ENCODE measurements at regions not wholly inside any gene's neighbourhood (a gene's known extent, or its start where the extent isn't known, plus 50 kb on each side); places are given as distances from the start of the nearest gene placed in this dataset.

- H3K9me3 ChIP-seq (ENCODE audit: severe bottlenecking) = no peaks in the 10 kb centered on the region
- ATAC-seq (ENCODE audit: low read depth) (0 out of 3 replicates have a peak, but pooled peaks have one; percentile 10), DNase-seq (ENCODE audit: low spot score) (peak; percentile 75)
- H3K36me3 ChIP-seq (ENCODE audit: low read depth) = no peaks in the 10 kb centered on the region
- H3K27ac ChIP-seq (ENCODE audit: poor library complexity, severe bottlenecking) = no peak overlapping the region
- no peak for TF ChIP-seq CTCF (IDR thresholded peaks at IDR 0.05; ENCODE audit: poor library complexity, severe bottlenecking)
- H3K4me1 ChIP-seq (ENCODE audit: insufficient read depth, poor library complexity, severe bottlenecking) = no peaks in the 10 kb centered on the region
- no peak overlapping the region for H3K4me3 ChIP-seq (ENCODE audit: severe bottlenecking)
- H3K27me3 ChIP-seq (ENCODE audit: insufficient read depth, poor library complexity, severe bottlenecking) = no peaks in the 10 kb centered on the region
Observed at GRCh38 chr20:30598460-30599230, 658.8 kb upstream of the DEFB115 start.

GRCh38 chr20:30599990-30600389, 657.5 kb upstream of the DEFB115 start:
- Histone ChIP-seq H3K36me3 (ENCODE audit: low read depth) (no peaks in the 10 kb centered on the region), H3K27me3 (ENCODE audit: insufficient read depth, poor library complexity, severe bottlenecking) (no peaks in the 10 kb centered on the region), H3K4me3 (ENCODE audit: severe bottlenecking) (no peak overlapping the region), H3K9me3 (ENCODE audit: severe bottlenecking) (no peaks in the 10 kb centered on the region), H3K27ac (ENCODE audit: poor library complexity, severe bottlenecking) (no peak overlapping the region), H3K4me1 (ENCODE audit: insufficient read depth, poor library complexity, severe bottlenecking) (no peaks in the 10 kb centered on the region)
- ATAC-seq (ENCODE audit: low read depth) = no peak
- no peak for TF ChIP-seq CTCF (IDR thresholded peaks at IDR 0.05; ENCODE audit: poor library complexity, severe bottlenecking)
- DNase-seq (ENCODE audit: low spot score) = peak; percentile 66

GRCh38 chr20:30601974-30602373, 655.5 kb upstream of the DEFB115 start:
- Histone ChIP-seq H3K27me3 (ENCODE audit: insufficient read depth, poor library complexity, severe bottlenecking) (no peaks in the 10 kb centered on the region), H3K9me3 (ENCODE audit: severe bottlenecking) (no peaks in the 10 kb centered on the region), H3K4me1 (ENCODE audit: insufficient read depth, poor library complexity, severe bottlenecking) (no peaks in the 10 kb centered on the region), H3K36me3 (ENCODE audit: low read depth) (no peaks in the 10 kb centered on the region), H3K27ac (ENCODE audit: poor library complexity, severe bottlenecking) (no peak overlapping the region), H3K4me3 (ENCODE audit: severe bottlenecking) (no peak overlapping the region)
- no peak for DNase-seq (ENCODE audit: low spot score)
- no peak for ATAC-seq (ENCODE audit: low read depth)
- no peak for TF ChIP-seq CTCF (IDR thresholded peaks at IDR 0.05; ENCODE audit: poor library complexity, severe bottlenecking)

- H3K9me3 ChIP-seq (ENCODE audit: severe bottlenecking) = no peaks in the 10 kb centered on the region
- H3K27me3 ChIP-seq (ENCODE audit: insufficient read depth, poor library complexity, severe bottlenecking) = no peaks in the 10 kb centered on the region
- TF ChIP-seq CTCF (IDR thresholded peaks at IDR 0.05; ENCODE audit: poor library complexity, severe bottlenecking) = no peak
- H3K4me1 ChIP-seq (ENCODE audit: insufficient read depth, poor library complexity, severe bottlenecking) = no peaks in the 10 kb centered on the region
- H3K4me3 ChIP-seq (ENCODE audit: severe bottlenecking) = no peak overlapping the region
- no peak overlapping the region for H3K27ac ChIP-seq (ENCODE audit: poor library complexity, severe bottlenecking)
- DNase-seq (ENCODE audit: low spot score) (no peak), ATAC-seq (ENCODE audit: low read depth) (no peak)
- H3K36me3 ChIP-seq (ENCODE audit: low read depth) = no peaks in the 10 kb centered on the region
Observed at GRCh38 chr20:30602424-30602823, 655.0 kb upstream of the DEFB115 start.

- H3K4me3 ChIP-seq (ENCODE audit: severe bottlenecking) = no peak overlapping the region
- H3K9me3 ChIP-seq (ENCODE audit: severe bottlenecking) = no peaks in the 10 kb centered on the region
- H3K27ac ChIP-seq (ENCODE audit: poor library complexity, severe bottlenecking) = no peak overlapping the region
- TF ChIP-seq CTCF (IDR thresholded peaks at IDR 0.05; ENCODE audit: poor library complexity, severe bottlenecking) = no peak
- no peaks in the 10 kb centered on the region for H3K36me3 ChIP-seq (ENCODE audit: low read depth)
- no peak for ATAC-seq (ENCODE audit: low read depth)
- DNase-seq (ENCODE audit: low spot score) = no peak
- H3K4me1 ChIP-seq (ENCODE audit: insufficient read depth, poor library complexity, severe bottlenecking) = no peaks in the 10 kb centered on the region
- no peaks in the 10 kb centered on the region for H3K27me3 ChIP-seq (ENCODE audit: insufficient read depth, poor library complexity, severe bottlenecking)
Observed at GRCh38 chr20:30606990-30607389, 650.5 kb upstream of the DEFB115 start.
